HepG2 (cell line): ENCODE measurements at regions not wholly inside any gene's neighbourhood (a gene's known extent, or its start where the extent isn't known, plus 50 kb on each side); places are given as distances from the start of the nearest gene placed in this dataset.

Experiments used
- ATAC-seq: fragments of 200-7000 bp; cut with Tn5 transposase; 3 replicates; pipeline ENCODE4 v1.9.1; 2020; ENCODE audit warnings: mild to moderate bottlenecking, moderate library complexity
- BruUV-seq: library from RNA; stranded (reverse); fragments of 400-500 nt; replicated peaks from 2 replicates; lab custom pipeline; 2021; lab: Mats Ljungman, UMichigan
- CTCF ChIA-PET: fragments of 300-600 bp; formaldehyde crosslinking; extraction: SDS; loops from one replicate; lab custom pipeline; 2021; ENCODE audit warnings: low total read pairs, inconsistent platforms, low intra/inter-chr PET ratio; lab: Yijun Ruan, JAX
- POLR2A ChIA-PET: fragments of 350-600 bp; sonication (Branson Sonifier 250); formaldehyde crosslinking; loops from one replicate; lab custom pipeline; 2020; ENCODE audit warnings: antibody characterized with exemption, inconsistent platforms; lab: Yijun Ruan, JAX
- DNase-seq: peaks from one replicate; pipeline ENCODE4 v3.0.0-alpha.2; 2015; ENCODE audit warnings: low spot score
- FAIRE-seq: peaks from 3 replicates; lab custom pipeline; 2011; peaks lifted over from hg19 to GRCh38; lab: Jason Lieb, UNC
- H2AFZ ChIP-seq: one replicate; pipeline ENCODE4 v1.6.1; 2011; ENCODE audit warnings: low read length, inconsistent platforms
- H3K27ac ChIP-seq: fragments of 300-600 bp; 3 replicates; pipeline ENCODE4 v1.8.0; 2011; ENCODE audit warnings: mixed run types, mild to moderate bottlenecking, mixed read lengths, low read length, inconsistent platforms; ENCODE audit not compliant: insufficient read depth; ENCODE audit errors: extremely low read length
- H3K27me3 ChIP-seq, 2 experiments: fragments of 200-600 bp in 1 of 2; 2 replicates in 1 of 2; 3 replicates in 1 of 2; pipeline versions ENCODE4 v1.6.0 to v1.8.0; 2011; ENCODE audit warnings: low read length in 2 of 2, mild to moderate bottlenecking in 2 of 2, moderate library complexity in 2 of 2, inconsistent platforms in 1 of 2; ENCODE audit not compliant: insufficient read depth in 2 of 2, control insufficient read depth in 1 of 2
- H3K36me3 ChIP-seq, 2 experiments: fragments of 200-600 bp in 1 of 2; replicated peaks in 1 of 2; 2 replicates in 1 of 2; 3 replicates in 1 of 2; pipeline versions ENCODE4 v1.5.1 to v1.8.0; 2011; ENCODE audit warnings: low read length in 2 of 2, inconsistent platforms in 1 of 2; ENCODE audit not compliant: insufficient read depth in 2 of 2, control insufficient read depth in 1 of 2
- H3K4me1 ChIP-seq: 2 replicates; pipeline ENCODE4 v1.5.1; 2012; ENCODE audit warnings: low read length, inconsistent platforms; ENCODE audit not compliant: insufficient read depth
- H3K4me2 ChIP-seq: 2 replicates; pipeline ENCODE4 v1.6.0; 2011; ENCODE audit warnings: low read depth, low read length, inconsistent platforms
- H3K4me3 ChIP-seq, 3 experiments: fragments of 200-600 bp in 1 of 3; sonication (generic), shearing (Covaris generic) in 1 of 3; replicated peaks in 1 of 3; 2 replicates each; pipeline ENCODE4 v1.5.1; 2011 to 2016; ENCODE audit warnings: low read length in 3 of 3, inconsistent platforms in 2 of 3, low read depth in 2 of 3, mild to moderate bottlenecking in 2 of 3, control low read depth in 1 of 3, mixed read lengths in 1 of 3; ENCODE audit not compliant: insufficient read depth in 1 of 3
- H3K79me2 ChIP-seq: one replicate; pipeline ENCODE4 v1.6.1; 2011; ENCODE audit warnings: low read length, inconsistent platforms; ENCODE audit not compliant: insufficient read depth
- H3K9ac ChIP-seq: 2 replicates; pipeline ENCODE4 v1.6.0; 2011; ENCODE audit warnings: mild to moderate bottlenecking, low read depth, low read length, inconsistent platforms; ENCODE audit not compliant: insufficient read depth
- H3K9me3 ChIP-seq: 2 replicates; pipeline ENCODE4 v1.5.1; 2012; ENCODE audit warnings: mild to moderate bottlenecking, low read length
- H4K20me1 ChIP-seq: 2 replicates; pipeline ENCODE4 v1.6.0; 2011; ENCODE audit warnings: inconsistent platforms, mild to moderate bottlenecking, low read length, moderate library complexity; ENCODE audit not compliant: insufficient read depth
- DRAP1 ChIP-seq: IDR thresholded peaks from 2 replicates; pipeline ENCODE4 v1.6.1; 2016; ENCODE audit warnings: missing genetic modification reagents, missing compliant biosample characterization
- FUBP1 ChIP-seq: sonication (generic); formaldehyde crosslinking; IDR thresholded peaks from 2 replicates; pipeline ENCODE4 v1.5.1; 2020; ENCODE audit warnings: missing genetic modification reagents, mild to moderate bottlenecking, borderline replicate concordance
- GRHL1 ChIP-seq: sonication (generic); formaldehyde crosslinking; conservative IDR thresholded peaks from 2 replicates; pipeline ENCODE4 v1.8.0; 2022; ENCODE audit warnings: missing genetic modification reagents
- SATB2 ChIP-seq: sonication (generic); formaldehyde crosslinking; IDR thresholded peaks from 2 replicates; pipeline ENCODE4 v1.5.0; 2020; ENCODE audit warnings: missing genetic modification reagents
- SNAPC4 ChIP-seq: sonication (generic); formaldehyde crosslinking; IDR thresholded peaks from 2 replicates; pipeline ENCODE4 v1.4.0; 2020; ENCODE audit warnings: mild to moderate bottlenecking, missing genetic modification reagents
- SRSF9 ChIP-seq: fragments of 200-400 bp; formaldehyde crosslinking; IDR thresholded peaks from 2 replicates; pipeline ENCODE4 v1.6.1; 2018; ENCODE audit warnings: borderline replicate concordance, mild to moderate bottlenecking, low read depth, low read length; ENCODE audit not compliant: insufficient read depth, poor library complexity, severe bottlenecking
- TBP ChIP-seq: sonication (generic); formaldehyde crosslinking; IDR thresholded peaks from 2 replicates; pipeline ENCODE4 v1.5.0; 2020; ENCODE audit warnings: missing genetic modification reagents
- TMF1 ChIP-seq: sonication (generic); formaldehyde crosslinking; IDR thresholded peaks from 2 replicates; pipeline ENCODE4 v1.8.1; 2022; ENCODE audit warnings: low read depth, missing genetic modification reagents
- YEATS2 ChIP-seq: sonication (generic); formaldehyde crosslinking; IDR thresholded peaks from 2 replicates; pipeline ENCODE4 v1.4.0; 2020; ENCODE audit warnings: missing genetic modification reagents, borderline replicate concordance
- ZNF768 ChIP-seq: sonication (generic); formaldehyde crosslinking; IDR thresholded peaks from 2 replicates; pipeline ENCODE4 v1.4.0; 2020; ENCODE audit warnings: missing genetic modification reagents
- ZNF788 ChIP-seq: sonication (generic); formaldehyde crosslinking; IDR thresholded peaks from 2 replicates; pipeline ENCODE4 v1.5.0; 2020; ENCODE audit warnings: mild to moderate bottlenecking, missing genetic modification reagents, borderline replicate concordance
- ZNF83 ChIP-seq: sonication (generic); formaldehyde crosslinking; IDR thresholded peaks from 2 replicates; pipeline ENCODE4 v1.4.0; 2020; ENCODE audit warnings: missing genetic modification reagents, mild to moderate bottlenecking, borderline replicate concordance
- WGBS: methylation state at CpG from one replicate; pipeline ENCODE4 v1.1.6; 2017; ENCODE audit warnings: low lambda C conversion rate; 5-methylcytosine and 5-hydroxymethylcytosine counted together
- in situ Hi-C: cut with HindIII; loops from 2 replicates; pipeline ENCODE4 v1.10.0; 2017; ENCODE audit warnings: low pct_unique_long_range_greater_than_20kb; ENCODE audit not compliant: extremely low pct_ligation_motif_present
- intact Hi-C: fragments of 100-400 bp; cut with micrococcal nuclease; formaldehyde crosslinking; loops from one replicate; pipeline ENCODE4 v1.10.0; 2022; ENCODE audit not compliant: unreplicated experiment

GRCh38 chr7:54856856-54857255 is 97.8 kb upstream of the SEC61G start:
- Histone ChIP-seq H3K36me3 (no peaks in the 10 kb centered on the region), H3K27ac (no peak overlapping the region), H2AFZ (no peak overlapping the region), H3K4me3 (no peak overlapping the region), H3K4me1 (no peaks in the 10 kb centered on the region), H3K9ac (no peak overlapping the region), H4K20me1 (no peaks in the 10 kb centered on the region), H3K27me3 (peaks cover 0 to 2% of the 10 kb centered on the region in 2 experiments; a peak in 1 of 5 replicates), H3K79me2 (no peaks in the 10 kb centered on the region), H3K4me2 (no peak overlapping the region), H3K9me3 (no peaks in the 10 kb centered on the region)
- CTCF ChIA-PET: no interaction called here
- POLR2A ChIA-PET: no interaction called here
- FAIRE-seq (no peak), DNase-seq (no peak), ATAC-seq (no peak)
- no TSS peak for BruUV-seq
- in situ Hi-C loops: no loop called here
- intact Hi-C loops: no loop called here
- WGBS: 71% methylated on average over 1 of the region's 1 CpG
- no peak for TF ChIP-seq SNAPC4 (CRISPR knock-in tag)
- TF ChIP-seq GRHL1: no peak
- no peak for TF ChIP-seq FUBP1 (CRISPR knock-in tag)
- TF ChIP-seq TBP (CRISPR knock-in tag): no peak
- no peak for TF ChIP-seq TMF1 (CRISPR knock-in tag)
- no peak for TF ChIP-seq SRSF9
- no peak for TF ChIP-seq ZNF768
- no peak for TF ChIP-seq ZNF83 (CRISPR knock-in tag)
- TF ChIP-seq YEATS2 (CRISPR knock-in tag): no peak
- no peak for TF ChIP-seq SATB2 (CRISPR knock-in tag)
- no peak for TF ChIP-seq ZNF788 (CRISPR knock-in tag)
- no peak for TF ChIP-seq DRAP1 (CRISPR knock-in tag)
